ENCODE measurements at regions not wholly inside any gene's neighbourhood (a gene's known extent, or its start where the extent isn't known, plus 50 kb on each side); places are given as distances from the start of the nearest gene placed in this dataset.
"Not testable (repeated sequence)": the region's sequence is repeated elsewhere in the genome, so short reads cannot be mapped to it uniquely, and the experiment has no call there.

GRCh38 chr14:38646391-38646790 is 390.5 kb upstream of the CLEC14A start:
- no TSS peak for BruUV-seq (replicated peaks)
- Mint-ChIP-seq H3K4me1 (ENCODE audit: low read depth, unreplicated experiment) (no peaks in the 10 kb centered on the region), H3K27ac (ENCODE audit: unreplicated experiment) (no peak overlapping the region), H3K27me3 (ENCODE audit: insufficient read depth, unreplicated experiment) (no peaks in the 10 kb centered on the region), H3K36me3 (ENCODE audit: insufficient read depth, unreplicated experiment) (no peaks in the 10 kb centered on the region), H3K4me3 (ENCODE audit: unreplicated experiment) (no peak overlapping the region), H3K9me3 (ENCODE audit: unreplicated experiment) (no peaks in the 10 kb centered on the region)
- intact Hi-C loops (cut with micrococcal nuclease; ENCODE audit: unreplicated experiment): no loop called here
- no peak for DNase-seq
- CTCF ChIA-PET: no interaction called here
- Histone ChIP-seq H3K27me3 (replicated peaks; ENCODE audit: control insufficient read depth, insufficient read depth, low read length) (no peaks in the 10 kb centered on the region), H3K36me3 (ENCODE audit: control insufficient read depth, insufficient read depth, low read length) (no peaks in the 10 kb centered on the region), H3K9me3 (no peaks in the 10 kb centered on the region), H3K4me1 (no peaks in the 10 kb centered on the region), H3K4me3 (ENCODE audit: low read depth, low read length) (no peak overlapping the region)
- TF ChIP-seq CTCF (IDR thresholded peaks at IDR 0.05; ENCODE audit: insufficient read depth in 1 of 2, low read depth in 1 of 2, low read length in 1 of 2, severe bottlenecking in 1 of 2, unreplicated experiment in 1 of 2): no peak
- POLR2A ChIA-PET: no interaction called here

GRCh38 chr14:38634913-38635312 is 379.0 kb upstream of the CLEC14A start:
- H3K4me1 ChIP-seq; intact Hi-C loops (cut with micrococcal nuclease; ENCODE audit: unreplicated experiment); CTCF ChIA-PET; H3K36me3 Mint-ChIP-seq (ENCODE audit: insufficient read depth, unreplicated experiment); H3K27ac Mint-ChIP-seq (ENCODE audit: unreplicated experiment); H3K9me3 ChIP-seq; H3K36me3 ChIP-seq (ENCODE audit: control insufficient read depth, insufficient read depth, low read length); H3K27me3 ChIP-seq (replicated peaks; ENCODE audit: control insufficient read depth, insufficient read depth, low read length); H3K27me3 Mint-ChIP-seq (ENCODE audit: insufficient read depth, unreplicated experiment); DNase-seq; POLR2A ChIA-PET; H3K4me1 Mint-ChIP-seq (ENCODE audit: low read depth, unreplicated experiment); BruUV-seq (replicated peaks); H3K4me3 ChIP-seq (ENCODE audit: low read depth, low read length); H3K4me3 Mint-ChIP-seq (ENCODE audit: unreplicated experiment): not testable (repeated sequence)
- peaks cover 14% of the 10 kb centered on the region for H3K9me3 Mint-ChIP-seq (ENCODE audit: unreplicated experiment)

GRCh38 chr14:38629412-38629811 is 373.5 kb upstream of the CLEC14A start:
- ChIA-PET POLR2A (no interaction called here), CTCF (no interaction called here)
- DNase-seq: no peak
- Mint-ChIP-seq H3K4me3 (ENCODE audit: unreplicated experiment) (no peak overlapping the region), H3K4me1 (ENCODE audit: low read depth, unreplicated experiment) (no peaks in the 10 kb centered on the region), H3K27ac (ENCODE audit: unreplicated experiment) (no peak overlapping the region), H3K9me3 (ENCODE audit: unreplicated experiment) (peaks cover 22% of the 10 kb centered on the region), H3K27me3 (ENCODE audit: insufficient read depth, unreplicated experiment) (peaks cover 2% of the 10 kb centered on the region), H3K36me3 (ENCODE audit: insufficient read depth, unreplicated experiment) (no peaks in the 10 kb centered on the region)
- Histone ChIP-seq H3K4me3 (ENCODE audit: low read depth, low read length) (no peak overlapping the region), H3K27me3 (replicated peaks; ENCODE audit: control insufficient read depth, insufficient read depth, low read length) (no peaks in the 10 kb centered on the region), H3K4me1 (no peaks in the 10 kb centered on the region), H3K9me3 (no peaks in the 10 kb centered on the region), H3K36me3 (ENCODE audit: control insufficient read depth, insufficient read depth, low read length) (no peaks in the 10 kb centered on the region)
- intact Hi-C loops (cut with micrococcal nuclease; ENCODE audit: unreplicated experiment): no loop called here
- no peak for TF ChIP-seq CTCF (IDR thresholded peaks at IDR 0.05; ENCODE audit: insufficient read depth in 1 of 2, low read depth in 1 of 2, low read length in 1 of 2, severe bottlenecking in 1 of 2, unreplicated experiment in 1 of 2)
- no TSS peak for BruUV-seq (replicated peaks)

DNA sequence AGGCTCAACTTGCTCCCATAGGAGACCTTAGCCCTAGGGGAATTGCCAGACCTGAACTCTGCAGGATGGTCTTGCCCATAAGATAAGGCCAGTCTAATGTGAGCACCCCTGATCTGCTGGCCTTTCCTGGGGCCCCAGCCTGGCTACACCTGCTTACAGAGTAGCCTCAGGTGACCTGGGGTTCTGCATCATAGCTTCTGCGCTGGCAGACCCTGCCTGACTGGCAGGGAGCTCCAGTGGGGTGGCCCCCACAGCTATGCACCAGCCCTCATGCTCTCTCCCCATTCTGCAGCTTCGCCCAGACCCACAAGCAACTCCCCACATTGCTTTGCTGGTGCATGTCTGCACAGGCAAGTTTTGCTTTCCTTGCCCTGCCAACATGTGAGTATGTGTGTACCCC is 371.3 kb upstream of the CLEC14A start:
- H3K27me3 Mint-ChIP-seq (ENCODE audit: insufficient read depth, unreplicated experiment): peaks cover 2% of the 10 kb centered on the region
- no peaks in the 10 kb centered on the region for H3K36me3 ChIP-seq (ENCODE audit: control insufficient read depth, insufficient read depth, low read length)
- H3K9me3 Mint-ChIP-seq (ENCODE audit: unreplicated experiment): peaks cover 22% of the 10 kb centered on the region
- ChIA-PET POLR2A (interaction anchor here (0.5 kb wide), 1 partner anchor 17 kb away, joined by 3 read pairs; no protein-coding TSS in a partner anchor), CTCF (no interaction called here)
- TF ChIP-seq CTCF (IDR thresholded peaks at IDR 0.05; ENCODE audit: insufficient read depth in 1 of 2, low read depth in 1 of 2, low read length in 1 of 2, severe bottlenecking in 1 of 2, unreplicated experiment in 1 of 2): no peak
- intact Hi-C loops (cut with micrococcal nuclease; ENCODE audit: unreplicated experiment): no loop called here
- H3K27ac Mint-ChIP-seq (ENCODE audit: unreplicated experiment): no peak overlapping the region
- H3K4me3 ChIP-seq (ENCODE audit: low read depth, low read length): no peak overlapping the region
- no peaks in the 10 kb centered on the region for H3K4me1 Mint-ChIP-seq (ENCODE audit: low read depth, unreplicated experiment)
- H3K27me3 ChIP-seq (replicated peaks; ENCODE audit: control insufficient read depth, insufficient read depth, low read length): no peaks in the 10 kb centered on the region
- no peaks in the 10 kb centered on the region for H3K9me3 ChIP-seq
- no TSS peak for BruUV-seq (replicated peaks)
- H3K4me1 ChIP-seq: no peaks in the 10 kb centered on the region
- H3K36me3 Mint-ChIP-seq (ENCODE audit: insufficient read depth, unreplicated experiment): no peaks in the 10 kb centered on the region
- no peak for DNase-seq
- H3K4me3 Mint-ChIP-seq (ENCODE audit: unreplicated experiment): no peak overlapping the region

Measured in Caco-2 (cell line).